WTC11 (cell line): ENCODE measurements at regions not wholly inside any gene's neighbourhood (a gene's known extent, or its start where the extent isn't known, plus 50 kb on each side); places are given as distances from the start of the nearest gene placed in this dataset.

Experiments used
- ATAC-seq: fragments of 200-7000 bp; cut with Tn5 transposase; 2 replicates; pipeline ENCODE4 v1.10.0; 2021; ENCODE audit warnings: mild to moderate bottlenecking, moderate library complexity
- CTCF ChIA-PET: fragments of 300-600 bp; sonication (Branson Sonifier 250); formaldehyde crosslinking; loops from one replicate; lab custom pipeline; 2021; ENCODE audit warnings: antibody characterized with exemption; lab: Charles Lee
- POLR2A ChIA-PET: fragments of 350-600 bp; sonication (Branson Sonifier 250); formaldehyde crosslinking; loops from one replicate; lab custom pipeline; 2021; ENCODE audit warnings: antibody characterized with exemption; lab: Charles Lee
- DNase-seq: peaks from one replicate; pipeline ENCODE4 v3.0.0; 2021; ENCODE audit warnings: low spot score
- H3K27ac Mint-ChIP-seq: 2 replicates; pipeline ENCODE4 v1.8.0; 2021; ENCODE audit warnings: mixed read lengths
- H3K27me3 Mint-ChIP-seq: 2 replicates; pipeline ENCODE4 v1.8.0; 2021; ENCODE audit warnings: low read depth, mild to moderate bottlenecking, moderate library complexity, mixed read lengths
- H3K36me3 Mint-ChIP-seq: 2 replicates; pipeline ENCODE4 v1.8.0; 2021; ENCODE audit warnings: mixed read lengths
- H3K4me1 Mint-ChIP-seq: 2 replicates; pipeline ENCODE4 v1.8.0; 2022; ENCODE audit warnings: mixed read lengths
- H3K4me3 Mint-ChIP-seq: 2 replicates; pipeline ENCODE4 v1.8.0; 2021; ENCODE audit warnings: mild to moderate bottlenecking, moderate library complexity, mixed read lengths
- H3K9me3 Mint-ChIP-seq: 2 replicates; pipeline ENCODE4 v1.8.0; 2021; ENCODE audit warnings: mixed read lengths
- CBFB ChIP-seq: sonication (generic); formaldehyde crosslinking; IDR thresholded peaks from 2 replicates; pipeline ENCODE4 v1.8.1; 2022; ENCODE audit warnings: mild to moderate bottlenecking, low read depth, missing genetic modification reagents
- CREM ChIP-seq: sonication (generic); formaldehyde crosslinking; IDR thresholded peaks from 2 replicates; pipeline ENCODE4 v1.8.1; 2022; ENCODE audit warnings: mild to moderate bottlenecking, missing genetic modification reagents, moderate library complexity
- CTCF ChIP-seq: fragments of 200-600 bp; IDR thresholded peaks from 2 replicates; pipeline ENCODE4 v1.8.0; 2022; ENCODE audit warnings: antibody characterized with exemption
- E2F1 ChIP-seq: sonication (generic); formaldehyde crosslinking; IDR thresholded peaks from 2 replicates; pipeline ENCODE4 v1.8.0; 2022; ENCODE audit warnings: mild to moderate bottlenecking, missing genetic modification reagents
- ESRRA ChIP-seq: sonication (generic); formaldehyde crosslinking; IDR thresholded peaks from 2 replicates; pipeline ENCODE4 v1.8.1; 2022; ENCODE audit warnings: mild to moderate bottlenecking, missing genetic modification reagents, borderline replicate concordance
- ETV6 ChIP-seq: sonication (generic); formaldehyde crosslinking; IDR thresholded peaks from 2 replicates; pipeline ENCODE4 v1.8.1; 2022; ENCODE audit warnings: mild to moderate bottlenecking, missing genetic modification reagents
- FOXK1 ChIP-seq: sonication (generic); formaldehyde crosslinking; IDR thresholded peaks from 2 replicates; pipeline ENCODE4 v1.8.0; 2022; ENCODE audit warnings: mild to moderate bottlenecking, moderate library complexity, missing genetic modification reagents
- FOXP4 ChIP-seq: sonication (generic); formaldehyde crosslinking; IDR thresholded peaks from 2 replicates; pipeline ENCODE4 v1.8.0; 2022; ENCODE audit warnings: mild to moderate bottlenecking, missing genetic modification reagents
- HMGA2 ChIP-seq: fragments of 250-450 bp; sonication (Bioruptor Pico); IDR thresholded peaks from 2 replicates; pipeline ENCODE4 v1.4.0; 2021; ENCODE audit warnings: mild to moderate bottlenecking, moderate library complexity
- IRF1 ChIP-seq: sonication (generic); formaldehyde crosslinking; IDR thresholded peaks from 2 replicates; pipeline ENCODE4 v1.8.0; 2023; ENCODE audit warnings: missing genetic modification reagents
- JAZF1 ChIP-seq: fragments of 250-450 bp; sonication (Bioruptor Pico); IDR thresholded peaks from 2 replicates; pipeline ENCODE4 v1.9.0; 2021; ENCODE audit warnings: moderate library complexity, mild to moderate bottlenecking, inconsistent platforms
- KAT7 ChIP-seq: sonication (generic); formaldehyde crosslinking; IDR thresholded peaks from 2 replicates; pipeline ENCODE4 v1.8.1; 2023; ENCODE audit warnings: missing genetic modification reagents, mild to moderate bottlenecking, borderline replicate concordance
- MXD4 ChIP-seq: fragments of 250-450 bp; sonication (Bioruptor Pico); IDR thresholded peaks from 2 replicates; pipeline ENCODE4 v1.8.0; 2021; ENCODE audit warnings: mild to moderate bottlenecking, moderate library complexity, borderline replicate concordance
- NFE2L1 ChIP-seq: sonication (generic); formaldehyde crosslinking; IDR thresholded peaks from 2 replicates; pipeline ENCODE4 v1.8.1; 2023; ENCODE audit warnings: missing genetic modification reagents
- OVOL2 ChIP-seq: fragments of 250-450 bp; sonication (Bioruptor Pico); IDR thresholded peaks from 2 replicates; pipeline ENCODE4 v1.9.0; 2021; ENCODE audit warnings: mild to moderate bottlenecking, borderline replicate concordance
- SP1 ChIP-seq: sonication (generic); formaldehyde crosslinking; conservative IDR thresholded peaks from 2 replicates; pipeline ENCODE4 v1.8.1; 2022; ENCODE audit warnings: missing genetic modification reagents
- STAT6 ChIP-seq: sonication (generic); formaldehyde crosslinking; conservative IDR thresholded peaks from 2 replicates; pipeline ENCODE4 v1.8.1; 2023; ENCODE audit warnings: mild to moderate bottlenecking, low read depth, missing genetic modification reagents, moderate library complexity
- TP53 ChIP-seq: sonication (generic); formaldehyde crosslinking; IDR thresholded peaks from 2 replicates; pipeline ENCODE4 v1.8.1; 2023; ENCODE audit warnings: mild to moderate bottlenecking, missing genetic modification reagents
- USF2 ChIP-seq: sonication (generic); formaldehyde crosslinking; IDR thresholded peaks from 2 replicates; pipeline ENCODE4 v1.8.1; 2023; ENCODE audit warnings: mild to moderate bottlenecking, missing genetic modification reagents, moderate library complexity
- ZNF232 ChIP-seq: sonication (generic); formaldehyde crosslinking; IDR thresholded peaks from 2 replicates; pipeline ENCODE4 v1.8.0; 2022; ENCODE audit warnings: mild to moderate bottlenecking, missing genetic modification reagents
- ZNF425 ChIP-seq: fragments of 250-450 bp; sonication (Bioruptor Pico); conservative IDR thresholded peaks from 2 replicates; pipeline ENCODE4 v1.9.0; 2021; ENCODE audit warnings: mild to moderate bottlenecking

- TF ChIP-seq FOXP4 (CRISPR knock-in tag) = no peak
- no peak for TF ChIP-seq ESRRA (CRISPR knock-in tag)
- TF ChIP-seq HMGA2 (CRISPR knock-in tag) = no peak
- no peak for TF ChIP-seq JAZF1
- no peak for TF ChIP-seq OVOL2 (CRISPR knock-in tag)
- no peak for TF ChIP-seq CREM (CRISPR knock-in tag)
Observed at GRCh38 chr4:66876946-66877345, 668.4 kb downstream of the CENPC start (continued).

- ChIA-PET POLR2A (no interaction called here), CTCF (no interaction called here)
- Mint-ChIP-seq H3K27ac (no peak overlapping the region), H3K36me3 (no peaks in the 10 kb centered on the region), H3K9me3 (peaks cover 8% of the 10 kb centered on the region; the same call in 1 of the 2 replicates), H3K27me3 (no peaks in the 10 kb centered on the region), H3K4me3 (no peak overlapping the region), H3K4me1 (no peaks in the 10 kb centered on the region)
- ATAC-seq (no peak), DNase-seq (no peak)
- TF ChIP-seq KAT7 (CRISPR knock-in tag) (no peak), CTCF (no peak), SP1 (no peak), MXD4 (CRISPR knock-in tag) (no peak), TP53 (CRISPR knock-in tag) (no peak), FOXK1 (CRISPR knock-in tag) (no peak), STAT6 (CRISPR knock-in tag) (no peak), IRF1 (CRISPR knock-in tag) (no peak), ZNF232 (CRISPR knock-in tag) (no peak), JAZF1 (no peak), CBFB (no peak), USF2 (CRISPR knock-in tag) (no peak), NFE2L1 (no peak), ETV6 (CRISPR knock-in tag) (no peak), CREM (CRISPR knock-in tag) (no peak), OVOL2 (CRISPR knock-in tag) (no peak), ZNF425 (no peak), E2F1 (CRISPR knock-in tag) (no peak)
Observed at GRCh38 chr4:66872661-66873060, 672.6 kb downstream of the CENPC start.
